ENCODE measurements at regions not wholly inside any gene's neighbourhood (a gene's known extent, or its start where the extent isn't known, plus 50 kb on each side); places are given as distances from the start of the nearest gene placed in this dataset.

GRCh38 chr17:14805348-14805747 is 459.8 kb downstream of the PMP22 start:
- no peak for DNase-seq

- DNase-seq = no peak
Measured at GRCh38 chr17:14803826-14804225, 461.3 kb downstream of the PMP22 start.

- no peak for DNase-seq
Measured at GRCh38 chr17:14797801-14798200, 467.3 kb downstream of the PMP22 start.

- DNase-seq = no peak
Measured at GRCh38 chr17:14797021-14797420, 468.1 kb downstream of the PMP22 start.

- DNase-seq = no peak
Measured at GRCh38 chr17:14794961-14795360, 470.2 kb downstream of the PMP22 start.

- no peak for DNase-seq
Measured at GRCh38 chr17:14793237-14793636, 471.9 kb downstream of the PMP22 start.

GRCh38 chr17:14792746-14793145 is 472.4 kb downstream of the PMP22 start:
- DNase-seq = no peak

- DNase-seq = no peak
Measured at GRCh38 chr17:14791221-14791620, 473.9 kb downstream of the PMP22 start.

GRCh38 chr17:14790521-14790920 is 474.6 kb downstream of the PMP22 start:
- DNase-seq = no peak

- DNase-seq = no peak
Measured at GRCh38 chr17:14784997-14785696, 480.0 kb downstream of the PMP22 start.

GRCh38 chr17:14781123-14781522 is 480.2 kb downstream of the HS3ST3B1 start:
- no peak for DNase-seq

- DNase-seq = no peak
Measured at GRCh38 chr17:14780097-14780651, 479.3 kb downstream of the HS3ST3B1 start.

GRCh38 chr17:14779241-14779640 is 478.4 kb downstream of the HS3ST3B1 start:
- DNase-seq = no peak

- DNase-seq = no peak
Measured at GRCh38 chr17:14777291-14777690, 476.4 kb downstream of the HS3ST3B1 start.

GRCh38 chr17:14776791-14777190 is 475.9 kb downstream of the HS3ST3B1 start:
- DNase-seq = no peak

- DNase-seq = no peak
Measured at GRCh38 chr17:14775731-14776492, 475.0 kb downstream of the HS3ST3B1 start.

- no peak for DNase-seq
Measured at GRCh38 chr17:14774774-14775173, 473.9 kb downstream of the HS3ST3B1 start.

GRCh38 chr17:14772776-14773175 is 471.9 kb downstream of the HS3ST3B1 start:
- no peak for DNase-seq

- no peak for DNase-seq
Measured at GRCh38 chr17:14771543-14771942, 470.7 kb downstream of the HS3ST3B1 start.

- DNase-seq = no peak
Measured at GRCh38 chr17:14768923-14769322, 468.0 kb downstream of the HS3ST3B1 start.

- DNase-seq = no peak
Measured at GRCh38 chr17:14762736-14763479, 462.0 kb downstream of the HS3ST3B1 start.

- no peak for DNase-seq
Measured at GRCh38 chr17:14760719-14761411, 460.0 kb downstream of the HS3ST3B1 start.

- no peak for DNase-seq
Measured at GRCh38 chr17:14760212-14760611, 459.3 kb downstream of the HS3ST3B1 start.
